GM19463 (cell line): ENCODE measurements at regions not wholly inside any gene's neighbourhood (a gene's known extent, or its start where the extent isn't known, plus 50 kb on each side); places are given as distances from the start of the nearest gene placed in this dataset.
A peak's percentile ranks its signal among the peaks of the same experiment; 100 is the strongest.

Source experiments
- ATAC-seq: cut with Tn5 transposase; IDR thresholded peaks from one replicate; pipeline ENCODE4 v1.9.1; 2021; ENCODE audit warnings: mild to moderate bottlenecking, moderate library complexity; ENCODE audit not compliant: unreplicated experiment

DNA sequence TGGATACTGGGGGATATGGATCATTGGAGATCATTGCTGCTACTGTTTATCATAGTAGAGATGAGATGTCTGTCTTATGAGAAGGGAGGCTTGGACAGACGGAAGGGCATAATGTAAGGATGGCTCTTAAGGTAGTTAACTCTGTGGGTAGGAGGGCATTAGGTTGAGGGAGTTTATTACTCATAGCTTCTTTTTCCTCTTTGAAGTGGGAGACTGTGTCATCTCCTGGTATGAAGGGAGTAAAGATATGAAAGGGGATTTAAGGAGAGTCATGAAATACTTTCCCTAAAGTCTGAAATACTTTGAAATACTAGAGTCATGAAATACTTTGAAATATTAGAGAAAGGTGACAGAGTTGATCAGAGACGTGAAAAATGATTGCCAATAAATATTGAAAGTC is 255.5 kb upstream of the PITX2 start:
- ATAC-seq, result no peak

DNA sequence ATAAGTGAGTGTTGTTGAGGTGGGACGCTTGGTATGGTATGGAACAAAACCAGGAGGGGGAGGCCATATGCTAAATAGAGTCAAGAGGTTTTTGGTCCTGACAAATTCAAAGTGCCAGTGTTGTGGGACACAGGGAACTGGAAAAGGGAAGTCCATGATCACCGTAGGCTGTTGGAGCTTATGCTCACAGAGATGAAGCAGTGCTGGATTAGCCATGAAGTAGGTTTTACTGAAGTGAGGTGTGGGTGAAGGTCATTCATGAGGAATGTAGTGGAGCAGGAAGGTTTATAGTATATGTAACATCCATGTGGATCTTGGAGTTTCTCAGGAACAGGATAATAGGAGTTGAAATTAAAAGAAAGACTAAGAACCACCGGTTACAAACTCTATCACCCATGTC is 256.1 kb upstream of the PITX2 start:
- no peak for ATAC-seq

DNA sequence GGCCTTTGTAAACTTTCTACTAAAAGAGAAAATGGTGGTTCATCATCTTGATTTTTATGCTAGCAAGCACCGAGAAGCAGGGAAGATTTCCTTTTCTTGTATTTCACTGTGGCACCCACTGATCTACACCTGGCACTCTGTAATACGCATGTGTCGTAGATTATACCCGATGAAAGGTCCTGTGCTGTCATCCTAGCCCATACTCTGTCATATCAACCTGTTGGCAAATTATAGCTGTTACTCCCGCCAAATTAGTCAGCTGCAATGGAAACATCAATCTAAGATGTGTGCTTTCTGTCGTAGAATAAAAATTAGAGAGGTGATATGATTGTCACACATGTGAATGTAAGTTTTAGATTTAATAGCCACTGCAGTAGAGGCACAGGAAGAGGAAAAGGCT is 263.4 kb upstream of the PITX2 start:
- no peak for ATAC-seq

DNA sequence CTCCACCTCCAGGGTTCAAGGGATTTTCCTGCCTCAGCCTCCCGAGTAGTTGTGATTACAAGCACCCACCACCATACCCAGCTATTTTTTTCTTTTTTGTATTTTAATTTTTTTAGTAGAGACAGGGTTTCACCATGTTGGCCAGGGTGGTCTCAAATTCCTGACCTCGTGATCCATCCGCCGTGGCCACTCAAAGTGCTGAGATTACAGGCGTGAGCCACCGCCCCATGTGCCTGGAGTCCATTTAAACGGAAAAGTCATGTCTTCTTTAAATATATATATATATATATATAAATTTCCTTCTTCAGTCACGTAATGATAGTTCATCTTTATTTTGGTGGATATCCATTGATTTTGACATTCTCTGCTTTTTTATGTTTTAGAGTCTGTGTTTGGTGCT is 264.0 kb upstream of the PITX2 start:
- ATAC-seq, result no peak

DNA sequence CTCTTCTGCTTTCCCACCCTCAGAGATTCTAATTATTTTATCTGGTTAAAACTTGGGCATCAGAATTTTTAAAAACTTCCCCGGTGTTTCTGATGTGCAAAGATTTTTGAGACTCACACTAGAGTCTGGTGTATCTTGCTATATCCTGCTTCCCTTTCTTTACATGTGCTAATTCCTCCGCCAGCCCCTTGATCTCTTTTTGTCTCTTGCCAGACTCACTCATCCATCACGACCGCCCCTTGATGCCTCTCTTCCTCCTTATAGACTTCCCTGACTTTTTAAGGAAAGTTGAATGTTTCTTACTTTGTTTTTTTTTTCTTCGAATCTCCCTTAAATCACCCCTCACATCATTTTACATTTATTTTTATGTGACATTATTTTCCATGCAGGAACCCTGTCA is 274.9 kb upstream of the PITX2 start:
- no peak for ATAC-seq

DNA sequence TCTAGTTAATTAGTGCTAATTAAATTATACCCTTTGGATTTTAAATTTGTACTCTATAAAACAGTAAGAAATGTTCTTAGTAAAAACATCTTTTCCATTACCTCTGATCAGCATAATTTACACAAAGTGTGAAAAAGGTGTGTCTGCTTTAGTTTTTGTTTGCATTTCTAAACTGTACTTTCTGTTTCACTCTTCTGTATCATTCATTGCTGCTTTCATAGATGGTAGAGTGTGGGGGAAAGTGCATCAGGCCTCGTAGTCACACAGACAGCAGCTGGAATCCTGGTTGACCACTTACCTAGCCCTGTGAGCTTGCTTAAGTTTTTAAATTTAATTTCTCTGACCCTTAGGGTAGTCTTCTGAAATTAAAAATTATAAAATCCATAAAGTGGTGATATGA is 275.4 kb upstream of the PITX2 start:
- peak; percentile 97 for ATAC-seq

DNA sequence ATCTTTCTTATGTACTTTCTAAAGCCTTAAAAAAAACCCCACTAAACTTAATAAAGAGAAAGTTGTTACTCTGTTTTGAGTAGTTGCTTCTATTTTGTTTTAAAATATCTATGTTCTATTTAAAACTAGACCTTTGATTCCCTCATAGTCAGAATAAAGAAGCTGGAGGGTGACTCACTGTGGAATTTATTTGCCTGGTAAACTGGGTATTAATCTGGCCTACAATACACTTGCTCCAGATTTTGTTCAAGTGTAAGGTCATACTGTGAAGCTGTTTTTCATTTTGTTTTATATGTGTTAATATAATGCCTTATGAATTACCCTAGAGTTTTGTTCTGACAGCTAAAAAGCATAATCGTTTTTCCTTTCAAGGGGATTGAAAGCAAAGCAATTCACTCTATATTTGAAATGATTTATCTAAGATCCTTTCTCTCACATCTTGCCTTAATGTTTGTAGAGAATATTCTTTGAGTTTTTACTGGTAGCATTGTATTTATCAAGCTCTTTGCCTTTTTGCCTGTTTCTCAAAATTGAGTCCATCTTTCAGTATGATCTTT is 277.4 kb upstream of the PITX2 start:
- no peak for ATAC-seq

DNA sequence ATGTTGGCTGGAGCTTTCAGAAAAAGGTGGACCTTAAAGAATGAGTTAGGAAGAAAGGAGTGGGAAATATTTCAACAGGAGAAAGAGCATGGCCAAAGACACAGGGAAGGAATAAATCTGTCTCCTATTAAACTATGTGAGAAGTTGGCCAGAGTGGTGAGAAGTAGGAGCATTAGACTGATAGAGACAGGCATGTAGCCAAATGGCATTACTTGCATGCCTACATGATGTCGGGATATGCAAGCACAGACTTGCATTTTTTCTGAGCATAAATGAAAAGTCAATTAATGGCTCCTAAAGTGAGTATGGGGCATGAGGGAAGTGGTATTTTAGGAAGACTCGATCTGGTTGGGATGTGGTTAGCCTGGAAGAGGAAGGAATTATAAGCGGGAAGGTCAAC is 279.6 kb upstream of the PITX2 start:
- ATAC-seq, result no peak

DNA sequence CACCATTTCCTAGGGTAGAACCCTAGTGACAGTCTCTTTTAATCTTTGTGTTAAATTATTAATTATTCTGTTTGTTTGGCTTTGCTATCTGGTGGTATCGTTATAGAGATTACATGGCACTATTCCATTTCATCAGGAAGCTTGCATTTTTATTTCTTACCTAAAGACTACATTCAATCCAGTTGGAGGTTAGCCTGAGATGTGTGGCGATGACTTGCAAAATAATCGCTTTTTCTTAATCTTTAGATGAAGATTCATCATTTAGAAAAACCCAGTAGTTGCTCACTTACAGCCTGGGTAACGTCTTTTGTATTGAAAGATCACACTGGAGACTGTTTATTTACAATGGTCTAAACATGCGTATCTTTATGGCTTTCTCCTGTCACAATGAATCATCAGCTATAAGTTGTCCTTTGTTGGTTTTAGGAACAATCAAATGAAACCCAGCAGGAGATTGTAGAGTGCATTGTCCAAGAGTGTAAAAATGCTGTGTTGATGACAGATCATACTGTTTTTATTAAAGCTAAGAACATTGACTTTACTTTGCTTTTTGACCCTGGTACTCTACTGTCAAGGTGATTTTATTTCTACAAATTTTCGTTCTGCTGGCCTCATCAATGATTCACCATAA is 281.7 kb upstream of the PITX2 start:
- no peak for ATAC-seq

DNA sequence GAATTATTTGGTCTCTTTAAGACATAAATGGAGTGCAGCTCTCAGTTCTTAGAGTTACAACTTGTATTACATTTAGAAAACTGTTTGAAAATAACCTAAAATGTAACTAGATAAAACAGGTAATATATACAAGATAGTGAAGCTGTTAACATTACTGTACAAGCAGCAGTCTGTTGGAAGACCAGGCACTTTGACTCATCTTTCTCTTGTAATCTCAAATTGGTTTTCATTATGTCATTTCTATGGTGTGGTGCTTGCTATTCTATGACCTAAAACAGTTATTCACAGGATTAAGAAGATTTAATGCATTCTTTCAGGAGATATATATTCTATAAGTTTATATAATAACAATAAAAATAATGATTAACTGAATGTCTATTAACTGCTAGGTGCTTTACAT is 282.5 kb upstream of the PITX2 start:
- ATAC-seq, result no peak

DNA sequence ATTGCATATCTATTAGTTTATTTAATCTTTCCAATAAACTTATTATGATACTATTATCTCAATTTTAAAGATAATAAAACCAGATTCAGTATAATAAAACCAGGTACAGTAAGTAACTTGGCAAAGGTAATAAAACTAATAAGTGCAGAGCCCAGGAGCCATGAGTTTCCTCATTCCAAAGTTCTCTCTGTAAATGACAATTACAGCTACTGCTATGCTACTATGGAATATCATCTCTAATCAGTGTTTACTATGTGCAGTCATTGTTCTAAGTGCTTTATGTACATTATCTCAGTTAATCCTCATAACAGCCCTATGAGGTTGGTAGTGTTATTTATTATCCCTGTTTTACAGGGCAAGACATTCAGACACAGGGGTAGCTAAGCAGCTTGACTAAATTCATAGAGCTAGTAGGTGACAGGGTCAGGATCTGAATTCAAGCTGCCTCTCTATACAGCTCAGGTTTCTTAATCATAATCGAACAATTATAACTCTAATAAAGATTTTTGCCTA is 285.0 kb upstream of the PITX2 start:
- no peak for ATAC-seq

DNA sequence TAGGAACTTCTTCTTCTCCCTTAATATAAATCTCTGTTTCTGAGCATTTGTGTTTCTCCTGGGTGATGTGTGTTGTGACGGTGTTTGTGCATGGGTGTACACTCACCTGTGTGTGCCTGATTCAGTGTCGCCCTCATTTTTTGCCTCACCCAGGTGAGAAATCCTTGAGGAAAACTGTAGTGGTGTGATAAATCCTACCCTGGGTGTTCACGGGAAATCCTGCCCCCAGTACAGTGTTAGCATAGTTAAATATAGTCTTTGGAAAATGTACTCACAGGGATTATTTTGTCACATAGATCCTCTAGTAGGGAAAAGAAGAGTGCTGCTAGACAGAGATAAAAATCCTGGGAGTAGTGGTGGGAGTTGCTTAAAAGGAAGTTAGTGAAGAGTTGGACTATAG is 291.9 kb upstream of the PITX2 start:
- no peak for ATAC-seq

DNA sequence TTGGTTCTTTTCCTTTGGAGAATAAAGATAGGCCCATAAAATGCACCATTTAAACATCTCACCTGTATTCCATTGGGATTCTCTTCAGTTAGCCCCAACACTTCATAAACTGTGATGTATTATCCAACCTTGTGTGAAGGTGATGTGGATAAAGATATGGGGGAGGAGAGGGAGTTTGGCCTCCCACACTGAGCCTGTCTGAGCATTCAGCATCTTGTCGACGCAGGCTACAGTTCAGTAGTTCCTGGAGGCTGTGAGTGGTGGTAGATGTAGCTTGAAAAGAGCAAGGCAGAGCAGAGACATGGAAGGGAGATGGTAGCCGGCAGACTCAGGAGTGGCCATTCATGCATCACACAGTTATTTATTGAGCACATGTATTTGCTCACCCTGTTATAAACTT is 292.4 kb upstream of the PITX2 start:
- ATAC-seq, result no peak

DNA sequence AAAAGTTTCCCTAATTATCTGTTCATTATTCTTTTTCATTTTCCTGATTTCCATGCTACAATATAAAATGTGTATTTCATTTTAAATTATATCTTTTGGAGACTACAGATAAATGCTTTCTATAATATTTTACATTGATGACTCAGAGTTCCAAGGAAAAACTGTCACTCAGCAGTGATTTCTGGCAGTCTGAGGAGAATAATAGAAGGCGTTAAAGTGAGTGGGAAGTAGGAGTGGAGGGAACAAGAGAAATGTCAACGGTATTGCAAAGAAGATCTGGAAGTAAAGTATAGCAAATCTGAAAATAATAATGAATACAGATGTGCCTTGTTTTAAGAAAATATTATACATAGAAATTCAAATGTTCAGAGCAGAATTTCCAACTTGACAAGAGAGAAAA is 293.6 kb upstream of the PITX2 start:
- no peak for ATAC-seq

DNA sequence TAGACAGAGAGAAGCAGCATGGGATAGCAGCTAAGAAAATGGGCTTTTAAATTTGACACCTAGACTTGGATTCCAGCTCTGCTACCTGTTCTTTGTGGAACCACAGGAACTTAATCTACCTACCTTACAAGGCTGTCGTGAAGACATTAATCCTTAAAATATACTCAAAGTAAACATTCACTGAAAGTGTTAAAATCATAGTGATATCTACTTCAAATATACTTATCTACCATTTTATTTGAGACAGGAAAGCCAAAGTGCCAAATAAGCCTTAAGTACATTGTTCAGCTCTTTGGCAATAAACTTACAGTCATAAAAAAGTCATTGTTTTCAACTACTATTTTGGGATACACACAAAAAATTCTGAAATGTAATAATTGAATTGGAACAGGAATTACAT is 295.0 kb upstream of the PITX2 start:
- ATAC-seq, result no peak

DNA sequence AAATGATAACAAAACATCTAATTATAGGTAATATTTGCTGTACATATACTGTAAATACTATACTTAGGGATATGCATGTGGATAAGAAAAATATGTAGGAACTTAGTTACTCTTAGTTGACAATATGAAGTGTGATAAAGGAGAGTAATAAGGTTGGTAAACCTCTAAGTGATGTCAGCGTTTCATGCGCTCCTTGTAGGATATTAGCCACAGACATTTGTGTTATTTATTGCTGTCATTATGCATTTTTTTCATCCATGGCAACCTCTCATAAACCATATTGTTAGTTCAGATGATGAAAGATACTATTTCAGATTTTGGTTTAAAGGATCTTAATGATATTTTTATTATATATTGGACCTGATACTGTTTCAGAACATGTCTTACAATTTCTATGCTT is 298.1 kb upstream of the PITX2 start:
- no peak for ATAC-seq

DNA sequence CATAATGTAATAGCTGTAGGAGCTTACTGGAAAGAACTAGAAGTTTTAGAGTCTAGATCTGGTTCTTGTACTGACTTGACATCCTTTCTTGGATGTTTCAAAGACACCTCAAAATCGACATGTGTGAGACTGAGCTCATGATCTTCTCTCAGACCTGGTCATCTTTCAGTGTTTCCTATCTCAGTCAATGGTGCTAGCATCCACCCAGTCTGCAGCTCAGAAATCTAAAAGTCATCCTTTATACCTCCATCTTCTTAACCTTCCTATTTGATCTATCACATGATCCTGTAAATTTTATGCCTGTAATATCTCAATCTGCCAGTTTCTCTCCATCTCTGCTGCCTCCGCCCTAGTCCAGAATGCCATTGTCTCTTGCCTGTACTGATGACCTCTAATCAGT is 301.9 kb upstream of the PITX2 start:
- ATAC-seq, result no peak

DNA sequence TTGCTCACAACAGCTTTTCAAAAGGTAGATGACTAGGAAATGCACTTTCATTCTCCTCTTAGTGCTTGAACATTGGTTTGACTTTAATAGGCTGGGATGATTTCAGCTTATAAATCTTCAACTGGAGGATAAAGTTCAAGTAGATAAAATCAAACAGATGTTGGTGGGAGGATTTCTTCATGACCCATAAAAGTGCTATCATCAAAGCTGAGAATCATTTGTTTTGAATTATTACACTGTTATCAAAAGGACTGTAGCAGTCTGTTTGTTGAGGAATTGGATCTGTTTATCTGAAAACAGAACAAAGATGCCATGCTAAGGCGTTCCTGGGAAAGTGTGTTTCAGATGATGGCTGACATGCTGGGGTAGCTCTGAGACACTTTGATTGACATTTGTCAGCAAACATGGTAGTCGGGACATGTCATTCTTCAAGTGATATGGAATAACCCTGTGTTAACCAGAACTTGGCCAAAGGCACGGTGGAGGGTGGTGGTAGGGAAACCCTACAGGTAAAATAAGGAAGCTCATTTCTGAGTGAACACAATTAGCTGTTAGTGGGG is 304.0 kb upstream of the PITX2 start:
- ATAC-seq, result no peak

DNA sequence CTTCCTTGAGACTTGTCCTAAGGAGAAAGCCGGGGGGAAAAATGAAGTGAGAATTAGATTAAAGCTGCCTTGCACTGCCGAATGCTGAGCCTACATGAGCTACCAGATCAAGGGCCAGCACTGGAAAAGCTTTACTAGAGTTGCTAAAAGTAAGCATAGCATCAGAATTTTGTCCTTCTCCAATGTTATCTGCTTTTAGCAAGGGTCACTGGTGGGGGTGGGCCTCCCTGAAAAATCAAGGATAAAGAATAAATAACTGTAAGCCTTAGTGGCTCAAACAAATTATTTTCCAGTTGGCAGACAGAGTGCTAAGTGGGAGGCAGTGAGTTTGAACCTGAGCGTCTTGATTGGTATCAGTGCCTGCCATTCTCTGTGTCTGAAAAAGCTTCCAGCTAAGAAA is 310.5 kb upstream of the PITX2 start:
- no peak for ATAC-seq

DNA sequence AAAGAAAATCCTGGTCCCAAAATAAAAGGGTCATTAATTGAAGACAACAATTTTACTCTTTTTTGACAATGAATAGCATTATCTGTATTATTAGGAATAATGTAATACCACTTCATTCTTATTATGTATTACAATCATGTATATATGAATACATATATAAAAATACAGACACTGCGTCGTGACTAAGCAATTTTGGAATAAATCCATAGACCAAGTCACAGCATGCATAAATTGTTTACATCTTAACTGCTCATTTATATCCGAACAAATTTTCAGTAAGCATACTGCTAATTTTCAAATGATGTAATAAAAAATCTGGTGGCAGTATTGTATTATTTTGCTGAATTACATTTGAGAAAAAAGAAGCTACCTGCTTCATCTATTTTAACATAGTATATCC is 321.6 kb upstream of the PITX2 start:
- ATAC-seq, result no peak

DNA sequence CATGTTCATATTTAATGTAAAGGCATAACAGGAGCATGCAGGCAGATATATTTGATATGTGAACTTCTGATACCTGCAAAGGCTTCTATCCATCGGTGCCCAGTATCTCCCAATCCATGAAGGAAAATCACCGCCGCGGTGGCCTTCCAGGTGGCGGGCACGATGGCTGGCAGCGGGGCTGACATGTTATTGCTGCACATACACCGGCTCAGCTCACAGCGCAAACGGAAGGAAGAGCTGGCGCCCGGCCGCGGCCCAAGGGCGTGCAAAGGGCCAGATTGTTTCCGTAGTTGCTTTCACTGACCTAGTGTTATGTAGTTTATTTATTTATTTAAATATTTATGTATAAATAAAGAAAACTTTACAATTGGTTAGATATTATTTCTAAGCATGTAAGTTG is 322.7 kb upstream of the PITX2 start:
- ATAC-seq, result no peak

DNA sequence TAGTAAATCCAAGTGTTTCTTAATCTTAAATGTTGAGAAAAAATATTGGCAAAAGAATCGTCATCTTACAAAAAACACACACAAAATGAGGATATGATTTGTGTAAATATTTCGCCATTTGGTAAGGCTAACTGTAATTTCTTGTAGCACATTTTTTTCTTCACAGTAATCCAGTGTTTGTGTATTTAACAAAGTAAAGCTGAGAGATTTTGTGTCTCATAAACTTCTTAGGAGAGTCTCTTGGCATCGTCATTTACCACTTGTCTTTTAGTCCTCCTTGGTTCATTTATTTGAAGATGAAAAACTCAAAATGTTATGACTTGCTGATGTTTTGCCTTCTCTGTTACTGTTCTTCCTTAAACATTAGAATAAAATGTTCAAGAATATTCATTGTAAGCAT is 326.7 kb upstream of the PITX2 start:
- no peak for ATAC-seq

DNA sequence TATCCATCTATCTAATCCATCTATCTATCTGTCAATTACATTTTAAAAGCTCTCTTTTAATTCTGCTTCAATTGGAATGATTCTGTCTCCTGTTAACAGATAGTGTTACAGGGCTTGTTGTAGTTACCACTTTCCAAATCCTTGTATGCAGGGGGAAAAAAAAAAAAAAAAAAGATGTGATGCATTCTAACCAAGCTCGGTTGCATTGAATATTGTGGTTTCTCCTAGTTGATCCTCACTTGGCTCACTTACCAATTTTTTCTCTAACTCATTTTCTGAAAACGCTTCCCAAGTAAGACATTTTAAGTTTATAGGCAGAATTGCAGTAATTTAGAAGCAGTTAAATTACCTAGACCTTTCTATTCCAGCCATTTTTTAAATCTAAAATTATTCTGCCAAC is 327.9 kb upstream of the PITX2 start:
- ATAC-seq, result no peak
